ENCODE measurements at regions not wholly inside any gene's neighbourhood (a gene's known extent, or its start where the extent isn't known, plus 50 kb on each side); places are given as distances from the start of the nearest gene placed in this dataset.

DNA sequence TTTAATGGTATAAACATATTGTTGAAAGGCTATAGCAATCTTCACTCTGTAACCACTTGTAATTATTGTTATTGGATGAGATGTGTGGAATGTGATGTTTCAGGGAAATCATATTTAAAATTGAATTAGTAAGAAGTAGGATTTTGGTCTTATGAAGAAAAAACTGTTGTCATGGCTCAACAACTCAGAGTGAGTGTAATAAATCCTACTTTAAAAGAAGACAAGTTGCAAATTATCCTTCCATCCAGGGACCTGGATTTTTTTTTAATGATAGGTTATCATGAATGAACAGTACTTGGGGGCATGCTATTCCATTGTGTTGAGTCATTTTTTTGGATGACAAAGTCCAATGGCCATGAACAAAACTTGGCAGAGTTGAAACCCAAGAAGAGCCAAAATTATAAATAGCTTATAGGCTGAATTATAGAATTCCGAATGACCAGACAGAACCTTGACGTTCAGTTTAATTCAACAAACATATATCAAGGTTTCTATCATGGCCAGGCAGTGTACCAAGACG lies 625.5 kb upstream of the ZNF717 start:
- no peak overlapping the region for H3K4me2 ChIP-seq (ENCODE audit: insufficient read depth, low read length)
- no peak overlapping the region for H2AFZ ChIP-seq (ENCODE audit: low read depth, low read length)
- no peak for TF ChIP-seq BRD4 (IDR thresholded peaks at IDR 0.05)
- no peak for TF ChIP-seq HMG20B (CRISPR knock-in tag; IDR thresholded peaks at IDR 0.05)
- TF ChIP-seq PCBP2 (IDR thresholded peaks at IDR 0.05; ENCODE audit: low read depth, low read length, poor library complexity, severe bottlenecking): no peak
- H3K4me3 ChIP-seq: no peak overlapping the region
- H3K27me3 ChIP-seq (ENCODE audit: control insufficient read depth in 2 of 2, insufficient read depth in 2 of 2, low read length in 2 of 2): no peaks in the 10 kb centered on the region
- no peak for DNase-seq (ENCODE audit: extremely low read depth in 1 of 4, low spot score in 3 of 4)
- no peaks in the 10 kb centered on the region for H3K79me2 ChIP-seq (ENCODE audit: control insufficient read depth, insufficient read depth, low read length)
- H4K20me1 ChIP-seq (replicated peaks; ENCODE audit: control insufficient read depth, insufficient read depth, low read length): no peaks in the 10 kb centered on the region
- no peak for ATAC-seq
- 0% methylated on average over 3 of the region's 3 CpGs for WGBS (ENCODE audit: insufficient coverage, low coverage, missing lambda C conversion rate)
- H3K9ac ChIP-seq (ENCODE audit: insufficient read depth in 1 of 2, low read depth in 2 of 2, low read length in 2 of 2): no peak overlapping the region
- intact Hi-C loops (cut with micrococcal nuclease) (no loop called here), in situ Hi-C loops (cut with MboI) (no loop called here)
- no peaks in the 10 kb centered on the region for H3K36me3 ChIP-seq (ENCODE audit: control insufficient read depth, insufficient read depth, low read length)
- no peaks in the 10 kb centered on the region for H3K9me1 ChIP-seq (ENCODE audit: control insufficient read depth, insufficient read depth, low read length)
- H3K4me1 ChIP-seq (replicated peaks in 1 of 2; ENCODE audit: control insufficient read depth in 2 of 2, insufficient read depth in 2 of 2, low read length in 2 of 2): no peaks in the 10 kb centered on the region
- CTCF ChIA-PET (ENCODE audit: low intra/inter-chr PET ratio): no interaction called here
- POLR2A ChIA-PET: no interaction called here
- no peaks in the 10 kb centered on the region for H3K9me3 ChIP-seq (replicated peaks; ENCODE audit: control insufficient read depth, insufficient read depth, low read depth, low read length)
- FAIRE-seq: no peak
- H3K27ac ChIP-seq (ENCODE audit: extremely low read depth, low read depth, low read length): no peak overlapping the region
- no TSS peak for BruUV-seq (replicated peaks)

DNA sequence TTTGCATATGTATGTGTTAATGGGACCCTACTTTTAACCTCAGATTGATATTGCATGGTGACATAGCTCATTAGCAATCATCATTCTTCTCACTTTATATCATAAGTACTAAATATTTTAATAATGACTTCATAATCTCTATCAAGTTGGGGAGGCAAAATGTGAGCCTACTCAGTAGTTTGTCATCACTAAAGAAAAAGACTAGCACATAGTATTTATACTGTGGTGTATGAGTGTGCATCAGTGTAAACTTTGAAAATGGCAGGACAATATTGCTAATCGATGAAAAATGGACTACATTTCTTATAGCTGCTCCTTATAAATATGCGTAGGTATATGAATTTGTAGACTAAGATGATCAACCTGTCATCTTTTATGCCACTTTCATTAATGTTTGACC lies 624.5 kb upstream of the ROBO2 start:
- Histone ChIP-seq H3K27me3 (ENCODE audit: control insufficient read depth in 2 of 2, insufficient read depth in 2 of 2, low read length in 2 of 2) (no peaks in the 10 kb centered on the region), H3K36me3 (ENCODE audit: control insufficient read depth, insufficient read depth, low read length) (no peaks in the 10 kb centered on the region), H4K20me1 (replicated peaks; ENCODE audit: control insufficient read depth, insufficient read depth, low read length) (no peaks in the 10 kb centered on the region), H2AFZ (ENCODE audit: low read depth, low read length) (no peak overlapping the region), H3K79me2 (ENCODE audit: control insufficient read depth, insufficient read depth, low read length) (no peaks in the 10 kb centered on the region), H3K9ac (ENCODE audit: insufficient read depth in 1 of 2, low read depth in 2 of 2, low read length in 2 of 2) (no peak overlapping the region), H3K9me3 (replicated peaks; ENCODE audit: control insufficient read depth, insufficient read depth, low read depth, low read length) (no peaks in the 10 kb centered on the region), H3K27ac (ENCODE audit: extremely low read depth, low read depth, low read length) (no peak overlapping the region), H3K9me1 (ENCODE audit: control insufficient read depth, insufficient read depth, low read length) (no peaks in the 10 kb centered on the region), H3K4me2 (ENCODE audit: insufficient read depth, low read length) (no peak overlapping the region), H3K4me3 (no peak overlapping the region), H3K4me1 (replicated peaks in 1 of 2; ENCODE audit: control insufficient read depth in 2 of 2, insufficient read depth in 2 of 2, low read length in 2 of 2) (no peaks in the 10 kb centered on the region)
- POLR2A ChIA-PET: no interaction called here
- no peak for ATAC-seq
- in situ Hi-C loops (cut with MboI): no loop called here
- 0% methylated on average over 2 of the region's 2 CpGs for WGBS (ENCODE audit: insufficient coverage, low coverage, missing lambda C conversion rate)
- DNase-seq (ENCODE audit: extremely low read depth in 1 of 4, low spot score in 3 of 4): no peak
- CTCF ChIA-PET (ENCODE audit: low intra/inter-chr PET ratio): no interaction called here
- intact Hi-C loops (cut with micrococcal nuclease): no loop called here
- TF ChIP-seq, protein P1, sequence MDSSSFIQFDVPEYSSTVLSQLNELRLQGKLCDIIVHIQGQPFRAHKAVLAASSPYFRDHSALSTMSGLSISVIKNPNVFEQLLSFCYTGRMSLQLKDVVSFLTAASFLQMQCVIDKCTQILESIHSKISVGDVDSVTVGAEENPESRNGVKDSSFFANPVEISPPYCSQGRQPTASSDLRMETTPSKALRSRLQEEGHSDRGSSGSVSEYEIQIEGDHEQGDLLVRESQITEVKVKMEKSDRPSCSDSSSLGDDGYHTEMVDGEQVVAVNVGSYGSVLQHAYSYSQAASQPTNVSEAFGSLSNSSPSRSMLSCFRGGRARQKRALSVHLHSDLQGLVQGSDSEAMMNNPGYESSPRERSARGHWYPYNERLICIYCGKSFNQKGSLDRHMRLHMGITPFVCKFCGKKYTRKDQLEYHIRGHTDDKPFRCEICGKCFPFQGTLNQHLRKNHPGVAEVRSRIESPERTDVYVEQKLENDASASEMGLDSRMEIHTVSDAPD (CRISPR knock-in tag; IDR thresholded peaks at IDR 0.05): no peak
- no peak for TF ChIP-seq MAFG (tag; conservative IDR thresholded peaks at IDR 0.05)
- TF ChIP-seq GABPB2 (CRISPR knock-in tag; conservative IDR thresholded peaks at IDR 0.05): no peak
- no peak for TF ChIP-seq ERF (CRISPR knock-in tag; IDR thresholded peaks at IDR 0.05)
- TF ChIP-seq, protein P2, sequence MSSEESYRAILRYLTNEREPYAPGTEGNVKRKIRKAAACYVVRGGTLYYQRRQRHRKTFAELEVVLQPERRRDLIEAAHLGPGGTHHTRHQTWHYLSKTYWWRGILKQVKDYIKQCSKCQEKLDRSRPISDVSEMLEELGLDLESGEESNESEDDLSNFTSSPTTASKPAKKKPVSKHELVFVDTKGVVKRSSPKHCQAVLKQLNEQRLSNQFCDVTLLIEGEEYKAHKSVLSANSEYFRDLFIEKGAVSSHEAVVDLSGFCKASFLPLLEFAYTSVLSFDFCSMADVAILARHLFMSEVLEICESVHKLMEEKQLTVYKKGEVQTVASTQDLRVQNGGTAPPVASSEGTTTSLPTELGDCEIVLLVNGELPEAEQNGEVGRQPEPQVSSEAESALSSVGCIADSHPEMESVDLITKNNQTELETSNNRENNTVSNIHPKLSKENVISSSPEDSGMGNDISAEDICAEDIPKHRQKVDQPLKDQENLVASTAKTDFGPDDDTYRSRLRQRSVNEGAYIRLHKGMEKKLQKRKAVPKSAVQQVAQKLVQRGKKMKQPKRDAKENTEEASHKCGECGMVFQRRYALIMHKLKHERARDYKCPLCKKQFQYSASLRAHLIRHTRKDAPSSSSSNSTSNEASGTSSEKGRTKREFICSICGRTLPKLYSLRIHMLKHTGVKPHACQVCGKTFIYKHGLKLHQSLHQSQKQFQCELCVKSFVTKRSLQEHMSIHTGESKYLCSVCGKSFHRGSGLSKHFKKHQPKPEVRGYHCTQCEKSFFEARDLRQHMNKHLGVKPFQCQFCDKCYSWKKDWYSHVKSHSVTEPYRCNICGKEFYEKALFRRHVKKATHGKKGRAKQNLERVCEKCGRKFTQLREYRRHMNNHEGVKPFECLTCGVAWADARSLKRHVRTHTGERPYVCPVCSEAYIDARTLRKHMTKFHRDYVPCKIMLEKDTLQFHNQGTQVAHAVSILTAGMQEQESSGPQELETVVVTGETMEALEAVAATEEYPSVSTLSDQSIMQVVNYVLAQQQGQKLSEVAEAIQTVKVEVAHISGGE (CRISPR knock-in tag; IDR thresholded peaks at IDR 0.05): no peak
- TF ChIP-seq ZNF124 (CRISPR knock-in tag; IDR thresholded peaks at IDR 0.05): no peak
- no peak for TF ChIP-seq ZFPM2 (CRISPR knock-in tag; IDR thresholded peaks at IDR 0.05)
- FAIRE-seq: no peak
- BruUV-seq (replicated peaks): no TSS peak

Measured in K562 (cell line).